GM21786 (cell line): ENCODE measurements at regions not wholly inside any gene's neighbourhood (a gene's known extent, or its start where the extent isn't known, plus 50 kb on each side); places are given as distances from the start of the nearest gene placed in this dataset.

Source experiments
- ATAC-seq: cut with Tn5 transposase; IDR thresholded peaks from one replicate; pipeline ENCODE4 v1.9.1; 2021; ENCODE audit not compliant: unreplicated experiment

GRCh38 chr1:216890871-216891270, 167.6 kb upstream of the ESRRG start:
- no peak for ATAC-seq

- ATAC-seq: no peak
Observed at GRCh38 chr1:216888731-216889130, 165.5 kb upstream of the ESRRG start.

DNA sequence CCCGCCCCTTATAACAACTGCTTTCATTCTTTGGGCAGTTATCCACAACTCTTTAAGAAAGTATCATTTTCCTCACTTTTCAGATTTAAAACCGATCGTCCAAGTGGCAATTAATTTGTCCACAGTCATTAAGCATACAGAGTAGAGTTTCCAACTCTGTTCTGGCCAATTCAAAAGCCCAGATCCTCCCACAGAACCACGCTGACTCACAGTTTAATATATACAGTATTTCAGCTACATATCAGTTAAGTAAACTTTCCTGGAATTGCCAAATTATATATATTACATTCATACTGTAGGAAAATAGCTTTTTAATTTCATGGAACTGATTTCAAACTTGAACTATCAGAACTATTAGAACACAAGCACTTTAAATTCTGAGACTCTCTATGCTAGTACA, 163.8 kb upstream of the ESRRG start:
- no peak for ATAC-seq

DNA sequence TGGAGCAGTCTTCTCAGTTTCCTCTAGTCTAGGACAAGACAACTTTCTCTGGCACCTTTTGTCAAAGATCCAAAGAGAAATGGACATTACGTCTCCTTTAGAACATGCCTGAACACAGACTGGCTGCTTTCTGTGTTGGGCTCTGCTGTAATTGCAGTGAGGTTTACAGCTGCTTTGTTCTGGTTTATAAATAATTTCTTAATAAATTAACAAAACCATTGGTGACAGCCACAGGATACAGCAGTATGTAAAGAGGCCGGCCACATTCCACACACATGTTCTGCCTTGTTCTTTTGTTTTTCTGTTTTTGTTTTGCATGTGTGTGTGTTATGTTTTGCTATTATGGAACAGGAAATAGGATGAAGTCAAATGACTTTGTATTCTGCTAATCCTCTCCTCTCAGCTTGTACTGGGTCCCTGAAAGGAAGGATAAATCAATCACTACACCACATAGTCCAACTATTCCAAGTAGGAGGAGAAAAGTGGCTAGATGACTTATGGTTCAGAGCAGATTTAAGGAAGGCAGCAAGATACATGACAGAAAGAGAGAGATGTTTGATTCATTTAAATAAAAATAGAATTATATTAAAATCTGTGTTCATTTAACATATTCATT, 161.5 kb upstream of the ESRRG start:
- ATAC-seq: no peak

DNA sequence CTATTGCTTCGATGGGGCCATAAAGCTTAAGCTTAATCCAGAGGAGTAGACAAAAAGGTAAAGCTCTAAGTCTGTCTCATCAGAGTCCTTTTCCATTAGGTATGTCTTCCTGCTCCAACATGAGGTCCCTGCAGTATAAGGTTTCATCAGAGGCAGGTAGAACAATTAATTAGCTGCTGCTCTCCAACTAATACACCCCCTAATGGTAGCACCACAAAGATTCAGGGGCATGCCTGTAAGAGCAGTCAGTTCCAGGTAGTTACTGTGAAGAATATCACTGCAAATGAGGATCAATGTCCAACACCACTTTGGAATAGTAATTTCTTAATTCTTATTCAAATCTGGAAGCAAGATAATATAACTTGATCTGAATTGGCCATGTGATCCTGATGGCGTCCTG, 160.3 kb upstream of the ESRRG start:
- no peak for ATAC-seq

- no peak for ATAC-seq
Observed at GRCh38 chr1:216881695-216882094, 158.5 kb upstream of the ESRRG start.

GRCh38 chr1:216866714-216867113, 143.5 kb upstream of the ESRRG start:
- no peak for ATAC-seq

- no peak for ATAC-seq
Observed at GRCh38 chr1:216855810-216856209, 132.6 kb upstream of the ESRRG start.

DNA sequence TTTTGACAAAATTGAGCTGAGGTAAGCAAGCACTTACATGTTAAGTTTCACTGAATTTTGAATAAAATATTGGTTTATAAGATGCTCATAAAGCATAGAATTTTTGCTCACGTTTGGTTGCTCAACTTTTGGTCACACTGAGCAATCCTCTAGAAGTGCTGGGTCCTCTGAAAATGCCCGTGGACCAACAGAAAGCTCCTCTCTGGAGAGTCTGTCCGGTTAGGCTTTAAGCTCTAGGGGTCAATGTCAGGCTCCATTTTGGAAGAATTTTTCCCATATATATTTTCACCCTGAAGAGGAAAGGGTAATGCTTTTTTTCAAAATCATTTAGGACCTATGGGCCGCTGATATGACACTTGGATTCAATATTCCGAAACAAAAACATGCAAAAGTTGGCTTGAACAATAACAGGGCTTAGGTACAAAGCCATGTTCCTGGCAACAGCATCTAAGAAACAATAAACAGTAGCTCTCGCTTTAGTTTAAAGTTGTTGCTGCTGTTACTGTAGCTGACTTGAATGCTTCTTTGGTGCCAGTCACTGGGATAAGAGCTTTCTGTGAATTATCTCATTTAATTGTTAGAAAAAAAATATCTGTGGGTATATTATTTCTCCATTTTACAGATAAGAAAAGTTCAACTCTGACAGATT, 131.7 kb upstream of the ESRRG start:
- no peak for ATAC-seq

GRCh38 chr1:216851073-216851472, 127.8 kb upstream of the ESRRG start:
- no peak for ATAC-seq

DNA sequence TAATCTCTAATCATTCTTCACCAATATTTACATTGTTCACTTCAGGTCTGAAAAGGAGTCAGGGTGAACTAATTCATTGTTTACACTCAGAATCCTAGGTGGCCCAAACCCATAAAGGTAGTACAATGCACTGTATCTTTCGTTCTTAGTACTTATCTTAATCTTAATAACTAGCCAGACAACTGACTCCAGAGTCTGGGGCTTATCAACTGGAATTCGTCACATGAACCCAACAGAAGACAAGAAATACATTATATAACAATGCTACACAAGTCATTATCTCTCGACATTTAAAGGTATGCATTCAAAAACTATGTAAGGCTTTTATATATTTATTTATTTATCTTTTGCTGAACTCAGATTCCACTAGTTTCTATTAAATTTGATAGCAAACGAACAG, 125.9 kb upstream of the ESRRG start:
- no peak for ATAC-seq

DNA sequence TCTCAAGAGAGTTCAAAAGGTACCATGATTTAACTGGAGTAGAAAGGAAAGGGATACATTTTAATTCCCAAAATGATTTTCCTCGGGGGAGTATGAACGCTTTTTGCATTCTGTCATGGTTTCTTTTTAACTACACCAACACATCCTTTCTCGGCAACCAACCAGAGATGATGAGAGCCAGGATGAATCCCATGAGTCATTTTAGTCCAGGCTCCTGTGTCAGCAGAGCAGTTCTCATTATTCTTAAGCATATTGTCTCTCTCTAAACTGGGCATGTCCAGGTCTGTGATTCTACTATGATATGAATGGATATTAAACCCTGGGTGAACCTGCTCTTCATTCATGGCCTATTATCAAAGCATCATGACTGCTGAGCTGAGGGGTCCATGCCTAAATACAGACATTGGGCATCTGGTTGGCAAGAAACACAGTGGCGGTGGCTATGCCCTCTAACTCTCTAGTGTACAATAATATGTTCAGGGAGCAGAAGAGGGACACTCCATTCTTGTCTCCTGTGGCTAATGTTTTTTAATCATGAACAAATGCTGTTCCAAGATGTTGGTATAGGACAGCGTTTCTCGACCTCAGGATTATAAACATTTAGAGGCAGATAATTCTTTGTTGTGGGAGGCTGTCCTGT, 124.3 kb upstream of the ESRRG start:
- no peak for ATAC-seq

DNA sequence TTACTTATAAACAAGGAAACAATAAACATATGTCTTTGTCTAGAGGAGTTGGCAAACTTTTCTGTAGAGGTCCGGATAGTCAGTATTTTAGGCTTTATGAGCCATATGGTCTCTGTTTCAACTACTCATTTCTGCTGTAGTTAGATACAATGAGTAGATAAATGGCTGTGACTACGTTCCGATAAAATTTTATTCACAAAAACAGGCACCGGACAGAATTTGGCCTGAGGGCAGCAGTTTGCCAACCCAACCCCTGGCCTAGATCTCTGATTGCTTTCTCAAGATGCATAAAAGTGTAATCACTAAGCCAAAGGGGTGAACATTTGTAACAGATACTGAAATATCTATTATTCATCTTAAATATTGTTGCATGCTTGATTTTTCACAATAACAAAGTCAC, 123.1 kb upstream of the ESRRG start:
- no peak for ATAC-seq

GRCh38 chr1:216843409-216843808, 120.2 kb upstream of the ESRRG start:
- no peak for ATAC-seq

GRCh38 chr1:216841165-216841564, 117.9 kb upstream of the ESRRG start:
- ATAC-seq: no peak

DNA sequence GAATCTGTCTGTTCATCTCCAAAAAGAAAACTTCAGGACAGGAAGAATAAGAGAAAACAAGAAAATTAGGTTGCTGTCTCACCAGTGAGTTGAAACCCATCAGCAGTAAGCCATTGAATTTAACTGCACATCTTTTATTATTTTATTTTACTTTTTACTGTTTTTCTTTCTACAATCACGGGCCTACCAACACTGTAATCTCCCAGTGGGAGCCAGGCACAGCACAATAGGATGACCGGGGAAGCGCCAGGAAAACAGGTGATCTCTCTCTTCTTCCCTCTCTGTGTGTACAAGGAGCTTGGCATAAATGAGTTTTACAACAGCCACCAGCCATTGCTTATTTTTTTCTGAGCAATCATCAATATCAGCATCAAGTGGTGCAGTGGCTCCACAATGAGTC, 113.1 kb upstream of the ESRRG start:
- no peak for ATAC-seq

DNA sequence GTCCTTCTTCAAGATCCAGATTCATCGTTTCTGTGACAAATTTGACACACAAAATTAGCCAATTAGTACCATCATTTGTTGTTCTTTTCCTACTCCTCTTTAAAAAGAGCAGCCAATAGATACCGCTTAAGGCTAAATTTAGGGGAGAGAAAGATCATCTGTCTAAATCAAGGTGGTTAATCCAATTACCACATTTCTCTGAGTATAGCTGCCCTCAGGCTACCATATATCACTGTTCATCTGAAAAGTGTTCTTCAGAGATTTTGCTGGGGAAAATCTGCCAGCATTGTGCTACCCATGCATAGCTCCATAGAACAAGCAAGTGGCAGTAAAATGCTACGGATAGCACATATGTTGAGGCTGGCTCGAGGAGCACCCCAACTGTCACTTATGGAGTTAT, 110.3 kb upstream of the ESRRG start:
- no peak for ATAC-seq

DNA sequence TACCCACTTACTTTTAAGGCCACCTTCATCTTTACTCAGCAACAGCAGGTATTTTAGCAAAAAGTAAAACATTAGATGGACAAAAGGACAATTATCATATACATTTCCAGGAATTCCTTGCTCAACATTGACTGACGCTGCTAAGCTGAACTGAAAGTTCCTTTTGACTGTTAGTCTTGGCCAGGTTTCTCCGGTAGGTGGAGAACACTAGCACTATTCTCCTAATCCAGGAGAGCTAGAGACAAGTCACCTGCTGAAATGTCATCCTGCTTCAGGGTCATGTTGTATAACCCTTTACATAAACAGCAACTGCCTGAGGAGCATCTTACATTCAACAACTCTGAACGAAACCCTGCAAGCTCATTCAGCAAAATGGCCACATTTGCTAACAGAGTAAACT, 109.0 kb upstream of the ESRRG start:
- ATAC-seq: no peak

- ATAC-seq: no peak
Observed at GRCh38 chr1:216830424-216831210, 107.4 kb upstream of the ESRRG start.

DNA sequence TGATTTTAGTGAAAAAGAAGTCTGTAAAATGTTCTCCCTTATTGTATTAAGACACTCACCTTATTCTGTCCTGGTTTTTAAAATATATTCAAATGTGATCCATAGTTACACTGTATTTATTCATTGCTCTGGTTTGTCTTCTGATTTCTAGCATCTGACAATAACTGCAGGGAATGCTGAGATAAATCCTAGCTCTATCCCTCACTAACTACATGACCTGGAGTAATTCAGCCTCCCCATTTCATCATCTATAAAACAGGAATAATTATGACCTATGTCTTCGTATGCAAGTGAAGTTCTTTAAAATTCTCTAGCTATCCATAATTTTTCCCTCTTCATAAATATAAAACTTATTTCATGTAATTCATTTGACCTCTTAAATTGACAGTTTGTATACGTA, 104.0 kb upstream of the ESRRG start:
- ATAC-seq: no peak

- no peak for ATAC-seq
Observed at GRCh38 chr1:216826646-216827045, 103.4 kb upstream of the ESRRG start.

DNA sequence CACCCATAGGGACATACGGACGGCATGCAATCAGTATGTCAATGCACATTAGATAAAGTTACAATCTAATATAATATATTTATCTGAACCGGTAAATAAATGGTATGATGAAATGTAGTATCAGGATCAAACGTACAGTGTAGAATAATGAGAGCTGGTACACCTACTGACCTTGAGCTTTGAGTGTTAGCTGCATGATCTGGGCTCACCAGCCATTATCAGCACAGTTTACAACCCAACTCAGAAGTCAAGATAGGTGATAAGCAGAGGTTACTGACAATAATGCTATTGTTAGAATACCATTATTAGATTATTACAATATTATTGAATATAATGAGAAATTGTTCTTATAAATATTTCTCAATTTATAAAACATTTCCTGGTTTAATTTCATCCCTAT, 103.0 kb upstream of the ESRRG start:
- ATAC-seq: no peak
